HEK293 (cell line): ENCODE measurements at regions not wholly inside any gene's neighbourhood (a gene's known extent, or its start where the extent isn't known, plus 50 kb on each side); places are given as distances from the start of the nearest gene placed in this dataset.

Source experiments
- CTCF ChIP-seq: fragments of 450-650 bp; formaldehyde crosslinking; IDR thresholded peaks from 2 replicates; pipeline ENCODE4 v1.5.1; 2016; ENCODE audit warnings: missing biosample characterization, missing genetic modification characterization
- GLI4 ChIP-seq: fragments of 450-650 bp; formaldehyde crosslinking; IDR thresholded peaks from 2 replicates; pipeline ENCODE4 v1.5.1; 2016; ENCODE audit warnings: missing biosample characterization, missing genetic modification characterization
- PRDM1 ChIP-seq: fragments of 450-650 bp; formaldehyde crosslinking; IDR thresholded peaks from 2 replicates; pipeline ENCODE4; 2016; ENCODE audit warnings: missing biosample characterization, missing genetic modification characterization
- YY1 ChIP-seq: fragments of 450-650 bp; formaldehyde crosslinking; IDR thresholded peaks from 2 replicates; pipeline ENCODE4 v1.5.1; 2018; ENCODE audit warnings: missing biosample characterization, missing genetic modification characterization
- ZBTB17 ChIP-seq: fragments of 450-650 bp; formaldehyde crosslinking; IDR thresholded peaks from 2 replicates; pipeline ENCODE4 v1.5.1; 2016; ENCODE audit warnings: missing biosample characterization, missing genetic modification characterization
- ZNF140 ChIP-seq: fragments of 450-650 bp; formaldehyde crosslinking; IDR thresholded peaks from 2 replicates; pipeline ENCODE4 v1.5.1; 2016; ENCODE audit warnings: missing biosample characterization, missing genetic modification characterization
- ZNF23 ChIP-seq: fragments of 450-650 bp; formaldehyde crosslinking; IDR thresholded peaks from 2 replicates; pipeline ENCODE4 v1.5.1; 2016; ENCODE audit warnings: missing biosample characterization, missing genetic modification characterization, borderline replicate concordance
- ZNF274 ChIP-seq, 2 experiments: fragments of 200-500 bp in 1 of 2; fragments of 450-650 bp in 1 of 2; sonication (Bioruptor generic) in 1 of 2; formaldehyde crosslinking in 1 of 2; IDR thresholded peaks; 2 replicates each; pipeline versions ENCODE4 v1.5.1 to v1.6.1; 2014 to 2016; ENCODE audit warnings: borderline replicate concordance in 1 of 2, inconsistent platforms in 1 of 2, low read length in 1 of 2, missing biosample characterization in 1 of 2, missing genetic modification characterization in 1 of 2
- ZNF488 ChIP-seq: fragments of 450-650 bp; formaldehyde crosslinking; IDR thresholded peaks from 2 replicates; pipeline ENCODE4 v1.5.1; 2016; ENCODE audit warnings: missing biosample characterization, missing genetic modification characterization
- ZNF623 ChIP-seq: fragments of 450-650 bp; formaldehyde crosslinking; IDR thresholded peaks from 2 replicates; pipeline ENCODE4 v1.5.1; 2016; ENCODE audit warnings: missing biosample characterization, missing genetic modification characterization
- ZNF707 ChIP-seq: fragments of 450-650 bp; formaldehyde crosslinking; IDR thresholded peaks from 2 replicates; pipeline ENCODE4 v1.5.1; 2016; ENCODE audit warnings: missing biosample characterization, missing genetic modification characterization
- TF ChIP-seq, protein P1 (sequence below): fragments of 450-650 bp; formaldehyde crosslinking; IDR thresholded peaks from 2 replicates; pipeline ENCODE4 v1.5.1; 2016; ENCODE audit warnings: missing biosample characterization, missing genetic modification characterization

GRCh38 chr2:128444121-128444771 lies 125.6 kb upstream of the HS6ST1 start:
- no peak for TF ChIP-seq CTCF (tag by site-specific recombination)
- TF ChIP-seq PRDM1 (tag by site-specific recombination): no peak
- TF ChIP-seq ZNF274 (IDR thresholded peaks at IDR 0.05; ENCODE audit: low read length): no peak
- TF ChIP-seq ZNF274 (tag by site-specific recombination; IDR thresholded peaks at IDR 0.05; ENCODE audit: borderline replicate concordance): no peak
- no peak for TF ChIP-seq YY1 (tag by site-specific recombination)
- TF ChIP-seq ZNF623 (tag by site-specific recombination): no peak
- no peak for TF ChIP-seq ZNF488
- TF ChIP-seq ZBTB17: no peak
- TF ChIP-seq ZNF140 (tag by site-specific recombination): no peak
- no peak for TF ChIP-seq ZNF23 (tag by site-specific recombination)
- TF ChIP-seq, protein P1, sequence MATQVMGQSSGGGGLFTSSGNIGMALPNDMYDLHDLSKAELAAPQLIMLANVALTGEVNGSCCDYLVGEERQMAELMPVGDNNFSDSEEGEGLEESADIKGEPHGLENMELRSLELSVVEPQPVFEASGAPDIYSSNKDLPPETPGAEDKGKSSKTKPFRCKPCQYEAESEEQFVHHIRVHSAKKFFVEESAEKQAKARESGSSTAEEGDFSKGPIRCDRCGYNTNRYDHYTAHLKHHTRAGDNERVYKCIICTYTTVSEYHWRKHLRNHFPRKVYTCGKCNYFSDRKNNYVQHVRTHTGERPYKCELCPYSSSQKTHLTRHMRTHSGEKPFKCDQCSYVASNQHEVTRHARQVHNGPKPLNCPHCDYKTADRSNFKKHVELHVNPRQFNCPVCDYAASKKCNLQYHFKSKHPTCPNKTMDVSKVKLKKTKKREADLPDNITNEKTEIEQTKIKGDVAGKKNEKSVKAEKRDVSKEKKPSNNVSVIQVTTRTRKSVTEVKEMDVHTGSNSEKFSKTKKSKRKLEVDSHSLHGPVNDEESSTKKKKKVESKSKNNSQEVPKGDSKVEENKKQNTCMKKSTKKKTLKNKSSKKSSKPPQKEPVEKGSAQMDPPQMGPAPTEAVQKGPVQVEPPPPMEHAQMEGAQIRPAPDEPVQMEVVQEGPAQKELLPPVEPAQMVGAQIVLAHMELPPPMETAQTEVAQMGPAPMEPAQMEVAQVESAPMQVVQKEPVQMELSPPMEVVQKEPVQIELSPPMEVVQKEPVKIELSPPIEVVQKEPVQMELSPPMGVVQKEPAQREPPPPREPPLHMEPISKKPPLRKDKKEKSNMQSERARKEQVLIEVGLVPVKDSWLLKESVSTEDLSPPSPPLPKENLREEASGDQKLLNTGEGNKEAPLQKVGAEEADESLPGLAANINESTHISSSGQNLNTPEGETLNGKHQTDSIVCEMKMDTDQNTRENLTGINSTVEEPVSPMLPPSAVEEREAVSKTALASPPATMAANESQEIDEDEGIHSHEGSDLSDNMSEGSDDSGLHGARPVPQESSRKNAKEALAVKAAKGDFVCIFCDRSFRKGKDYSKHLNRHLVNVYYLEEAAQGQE (tag by site-specific recombination): no peak
- TF ChIP-seq ZNF707 (tag by site-specific recombination): no peak
- no peak for TF ChIP-seq GLI4
